Keratinocyte (primary cell): ENCODE measurements at regions not wholly inside any gene's neighbourhood (a gene's known extent, or its start where the extent isn't known, plus 50 kb on each side); places are given as distances from the start of the nearest gene placed in this dataset.

Experiments
- DNase-seq: peaks from one replicate; pipeline ENCODE4 v3.0.0-alpha.2; 2011; ENCODE audit warnings: low read depth, missing footprints, low spot score
- FAIRE-seq: peaks from 2 replicates; lab custom pipeline; 2011; peaks lifted over from hg19 to GRCh38; lab: Jason Lieb, UNC
- H2AFZ ChIP-seq: 2 replicates; pipeline ENCODE4 v1.6.0; 2012; ENCODE audit warnings: low read length, control low read depth, inconsistent platforms; ENCODE audit not compliant: control insufficient read depth
- H3K27ac ChIP-seq: 2 replicates; pipeline ENCODE4 v1.5.1; 2011; ENCODE audit warnings: low read length; ENCODE audit not compliant: control insufficient read depth, insufficient read depth
- H3K27me3 ChIP-seq: 3 replicates; pipeline ENCODE4 v1.6.0; 2011; ENCODE audit warnings: low read length; ENCODE audit not compliant: control insufficient read depth, insufficient read depth; ENCODE audit errors: extremely low read depth
- H3K36me3 ChIP-seq, 2 experiments: 2 replicates in 1 of 2; 3 replicates in 1 of 2; pipeline ENCODE4 v1.5.1; 2011; ENCODE audit warnings: low read length in 2 of 2, mild to moderate bottlenecking in 1 of 2; ENCODE audit not compliant: control insufficient read depth in 2 of 2, insufficient read depth in 2 of 2; ENCODE audit errors: extremely low read depth in 1 of 2
- H3K4me1 ChIP-seq: 3 replicates; pipeline ENCODE4 v1.5.1; 2011; ENCODE audit warnings: low read length; ENCODE audit not compliant: control insufficient read depth, insufficient read depth; ENCODE audit errors: extremely low read depth
- H3K4me2 ChIP-seq: 3 replicates; pipeline ENCODE4 v1.6.0; 2011; ENCODE audit warnings: low read depth, low read length; ENCODE audit not compliant: control insufficient read depth, insufficient read depth; ENCODE audit errors: extremely low read depth
- H3K4me3 ChIP-seq, 3 experiments: fragments of 200-600 bp in 1 of 3; sonication (generic) in 1 of 3; 2 replicates in 2 of 3; 3 replicates in 1 of 3; pipeline ENCODE4 v1.5.1; 2011 to 2016; ENCODE audit warnings: low read length in 3 of 3, mild to moderate bottlenecking in 3 of 3, control low read depth in 2 of 3, inconsistent platforms in 1 of 3, low read depth in 1 of 3, mixed read lengths in 1 of 3, mixed run types in 1 of 3, moderate library complexity in 1 of 3; ENCODE audit not compliant: control insufficient read depth in 2 of 3, insufficient read depth in 2 of 3; ENCODE audit errors: extremely low read depth in 1 of 3
- H3K79me2 ChIP-seq: 2 replicates; pipeline ENCODE4 v1.6.0; 2012; ENCODE audit warnings: low read length; ENCODE audit not compliant: control insufficient read depth, insufficient read depth
- H3K9ac ChIP-seq: 3 replicates; pipeline ENCODE4 v1.6.0; 2011; ENCODE audit warnings: low read length; ENCODE audit not compliant: control insufficient read depth, insufficient read depth; ENCODE audit errors: extremely low read depth
- H3K9me1 ChIP-seq: 3 replicates; pipeline ENCODE4 v1.6.0; 2011; ENCODE audit warnings: low read length; ENCODE audit not compliant: control insufficient read depth, insufficient read depth; ENCODE audit errors: extremely low read depth
- H3K9me3 ChIP-seq: 2 replicates; pipeline ENCODE4 v1.5.1; 2012; ENCODE audit warnings: low read depth, low read length; ENCODE audit not compliant: control insufficient read depth
- H4K20me1 ChIP-seq: 3 replicates; pipeline ENCODE4 v1.6.0; 2011; ENCODE audit warnings: low read length; ENCODE audit not compliant: control insufficient read depth, insufficient read depth; ENCODE audit errors: extremely low read depth
- EZH2 ChIP-seq: IDR thresholded peaks from one replicate; pipeline ENCODE4 v1.6.1; 2012; ENCODE audit warnings: inconsistent platforms, mild to moderate bottlenecking, low read length, moderate library complexity
- dilution Hi-C: fragments of 300-500 bp; cut with MboI; formaldehyde crosslinking; loops from one replicate; pipeline ENCODE4 v1.7.0; 2020; ENCODE audit warnings: low sequenced_read_pairs; ENCODE audit not compliant: extremely low pct_ligation_motif_present
- TF ChIP-seq, protein P1 (sequence below), 3 experiments: IDR thresholded peaks in 1 of 3; conservative IDR thresholded peaks in 1 of 3; optimal IDR thresholded peaks in 1 of 3; 2 replicates in 2 of 3; 3 replicates in 1 of 3; pipeline versions ENCODE3 to v1.5.1; 2011; ENCODE audit warnings: low read length in 3 of 3, mild to moderate bottlenecking in 3 of 3, moderate library complexity in 2 of 3, control low read depth in 1 of 3, inconsistent platforms in 1 of 3; ENCODE audit not compliant: insufficient read depth in 2 of 3; ENCODE audit errors: extremely low read depth in 1 of 3

GRCh38 chr2:151085181-151085611, 176.5 kb downstream of the RBM43 start:
- H3K4me2 ChIP-seq: no peak overlapping the region
- TF ChIP-seq, protein P1, sequence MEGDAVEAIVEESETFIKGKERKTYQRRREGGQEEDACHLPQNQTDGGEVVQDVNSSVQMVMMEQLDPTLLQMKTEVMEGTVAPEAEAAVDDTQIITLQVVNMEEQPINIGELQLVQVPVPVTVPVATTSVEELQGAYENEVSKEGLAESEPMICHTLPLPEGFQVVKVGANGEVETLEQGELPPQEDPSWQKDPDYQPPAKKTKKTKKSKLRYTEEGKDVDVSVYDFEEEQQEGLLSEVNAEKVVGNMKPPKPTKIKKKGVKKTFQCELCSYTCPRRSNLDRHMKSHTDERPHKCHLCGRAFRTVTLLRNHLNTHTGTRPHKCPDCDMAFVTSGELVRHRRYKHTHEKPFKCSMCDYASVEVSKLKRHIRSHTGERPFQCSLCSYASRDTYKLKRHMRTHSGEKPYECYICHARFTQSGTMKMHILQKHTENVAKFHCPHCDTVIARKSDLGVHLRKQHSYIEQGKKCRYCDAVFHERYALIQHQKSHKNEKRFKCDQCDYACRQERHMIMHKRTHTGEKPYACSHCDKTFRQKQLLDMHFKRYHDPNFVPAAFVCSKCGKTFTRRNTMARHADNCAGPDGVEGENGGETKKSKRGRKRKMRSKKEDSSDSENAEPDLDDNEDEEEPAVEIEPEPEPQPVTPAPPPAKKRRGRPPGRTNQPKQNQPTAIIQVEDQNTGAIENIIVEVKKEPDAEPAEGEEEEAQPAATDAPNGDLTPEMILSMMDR (optimal IDR thresholded peaks at IDR 0.05 in 1 of 3, IDR thresholded peaks at IDR 0.05 in 1 of 3, conservative IDR thresholded peaks at IDR 0.05 in 1 of 3; ENCODE audit: extremely low read depth in 1 of 3, insufficient read depth in 2 of 3, low read length in 3 of 3): no peak
- TF ChIP-seq EZH2: no peak

DNA sequence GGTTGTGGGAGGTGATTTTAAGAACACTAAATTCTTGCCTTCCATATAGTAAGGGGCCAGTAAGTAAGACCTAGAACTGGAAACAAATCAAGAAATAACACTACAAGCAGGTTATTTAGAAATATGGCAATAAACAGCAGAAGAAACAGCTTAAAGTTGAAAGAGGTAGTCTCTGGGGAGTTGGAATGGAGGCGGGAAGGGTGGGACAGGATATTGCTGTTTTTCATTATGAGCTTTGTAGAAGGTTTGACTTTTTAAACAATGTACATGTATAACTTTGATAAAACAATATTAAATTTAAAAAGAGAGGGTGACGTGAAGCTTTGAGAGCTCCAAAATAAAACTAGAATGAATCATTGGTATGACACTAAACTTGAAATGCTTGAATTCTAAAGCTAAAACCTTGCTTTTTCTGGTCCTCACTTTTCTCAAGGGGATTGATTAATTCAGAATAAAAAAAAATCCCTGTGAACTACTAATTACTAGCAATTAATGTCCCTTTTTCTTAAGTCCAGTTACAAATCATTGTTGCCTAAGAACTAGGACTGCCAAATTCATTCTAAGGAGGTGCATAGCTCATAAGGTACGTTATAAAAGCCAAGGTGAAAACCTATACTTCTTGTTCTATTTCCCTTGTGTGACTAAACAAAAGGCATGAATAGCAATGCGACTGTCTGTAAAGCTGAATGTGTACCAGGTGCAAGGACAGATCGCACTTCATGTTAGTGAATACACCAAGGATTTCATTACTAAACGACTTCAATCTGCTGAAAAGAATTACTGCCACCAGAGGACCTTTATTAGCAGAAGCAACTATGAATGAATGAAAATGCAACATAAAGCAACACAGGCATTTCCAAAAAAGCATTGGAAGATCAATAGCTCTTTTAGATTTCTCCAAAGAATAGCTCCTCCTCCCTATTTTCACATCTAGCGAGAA, 177.5 kb downstream of the RBM43 start:
- Histone ChIP-seq H3K36me3 (no peaks in the 10 kb centered on the region), H3K9ac (no peak overlapping the region), H3K4me1 (no peaks in the 10 kb centered on the region), H2AFZ (no peak overlapping the region), H3K4me2 (no peak overlapping the region), H4K20me1 (no peaks in the 10 kb centered on the region), H3K79me2 (no peaks in the 10 kb centered on the region), H3K27ac (no peak overlapping the region), H3K4me3 (no peak overlapping the region), H3K27me3 (peaks cover 3% of the 10 kb centered on the region), H3K9me3 (no peaks in the 10 kb centered on the region), H3K9me1 (no peaks in the 10 kb centered on the region)
- FAIRE-seq: no peak
- dilution Hi-C loops: no loop called here
- TF ChIP-seq EZH2: no peak
- TF ChIP-seq, protein P1 (optimal IDR thresholded peaks at IDR 0.05 in 1 of 3, IDR thresholded peaks at IDR 0.05 in 1 of 3, conservative IDR thresholded peaks at IDR 0.05 in 1 of 3; ENCODE audit: extremely low read depth in 1 of 3, insufficient read depth in 2 of 3, low read length in 3 of 3): no peak
- no peak for DNase-seq

More at GRCh38 chr2:151085181-151085611, 176.5 kb downstream of the RBM43 start:
- dilution Hi-C loops: no loop called here
- H3K36me3 ChIP-seq: no peaks in the 10 kb centered on the region
- no peaks in the 10 kb centered on the region for H4K20me1 ChIP-seq
- no peak overlapping the region for H3K4me3 ChIP-seq
- no peak overlapping the region for H3K9ac ChIP-seq
- no peaks in the 10 kb centered on the region for H3K27me3 ChIP-seq
- no peak overlapping the region for H2AFZ ChIP-seq
- FAIRE-seq: no peak
- H3K9me1 ChIP-seq: no peaks in the 10 kb centered on the region
- DNase-seq: no peak
- no peaks in the 10 kb centered on the region for H3K4me1 ChIP-seq
- no peaks in the 10 kb centered on the region for H3K79me2 ChIP-seq
- no peaks in the 10 kb centered on the region for H3K9me3 ChIP-seq
- H3K27ac ChIP-seq: no peak overlapping the region
